GM23248 (cell line): ENCODE measurements at regions not wholly inside any gene's neighbourhood (a gene's known extent, or its start where the extent isn't known, plus 50 kb on each side); places are given as distances from the start of the nearest gene placed in this dataset.
A peak's percentile ranks its signal among the peaks of the same experiment; 100 is the strongest.

ENCODE experiments used
- DNase-seq: peaks from one replicate; pipeline ENCODE4 v3.0.0-alpha.2; 2015
- H2AFZ ChIP-seq: fragments of 200-600 bp; sonication (generic); 2 replicates; pipeline ENCODE4 v1.6.1; 2016; ENCODE audit warnings: antibody characterized with exemption
- H3F3A ChIP-seq: fragments of 200-600 bp; sonication (generic); 2 replicates; pipeline ENCODE4 v1.6.1; 2016; ENCODE audit warnings: mild to moderate bottlenecking, antibody characterized with exemption, mixed run types; ENCODE audit not compliant: insufficient read depth
- H3K27ac ChIP-seq: fragments of 200-600 bp; sonication (generic); 2 replicates; pipeline ENCODE4 v1.5.1; 2016; ENCODE audit warnings: mild to moderate bottlenecking
- H3K27me3 ChIP-seq: fragments of 200-600 bp; sonication (generic); replicated peaks from 2 replicates; pipeline ENCODE4 v1.6.1; 2016; ENCODE audit warnings: mild to moderate bottlenecking; ENCODE audit not compliant: insufficient read depth
- H3K36me3 ChIP-seq: fragments of 200-600 bp; sonication (generic); 2 replicates; pipeline ENCODE4 v1.6.1; 2016; ENCODE audit warnings: low read depth, mild to moderate bottlenecking
- H3K4me1 ChIP-seq: fragments of 200-600 bp; sonication (generic); 2 replicates; pipeline ENCODE4 v1.6.1; 2016; ENCODE audit warnings: mild to moderate bottlenecking; ENCODE audit not compliant: insufficient read depth
- H3K4me2 ChIP-seq: fragments of 200-600 bp; sonication (generic); one replicate; pipeline ENCODE4 v1.6.1; 2016; ENCODE audit warnings: mild to moderate bottlenecking; ENCODE audit not compliant: unreplicated experiment
- H3K4me3 ChIP-seq: fragments of 200-600 bp; sonication (generic); 2 replicates; pipeline ENCODE4 v1.5.1; 2016; ENCODE audit warnings: mild to moderate bottlenecking
- H3K79me2 ChIP-seq: fragments of 200-600 bp; sonication (generic); 2 replicates; pipeline ENCODE4 v1.6.1; 2016; ENCODE audit warnings: mild to moderate bottlenecking; ENCODE audit not compliant: insufficient read depth
- H3K9ac ChIP-seq: fragments of 200-600 bp; sonication (generic); 2 replicates; pipeline ENCODE4 v1.6.1; 2016; ENCODE audit warnings: mild to moderate bottlenecking
- H3K9me2 ChIP-seq: fragments of 200-600 bp; sonication (generic); 2 replicates; pipeline ENCODE4 v1.6.1; 2016; ENCODE audit warnings: mixed run types, mild to moderate bottlenecking, moderate library complexity; ENCODE audit not compliant: insufficient read depth
- H3K9me3 ChIP-seq: fragments of 200-600 bp; sonication (generic); one replicate; pipeline ENCODE4 v1.6.1; 2017; ENCODE audit warnings: low read depth
- H4K20me1 ChIP-seq: fragments of 200-600 bp; sonication (generic); 2 replicates; pipeline ENCODE4 v1.6.0; 2016; ENCODE audit not compliant: insufficient read depth
- EZH2 ChIP-seq: fragments of 200-600 bp; sonication (generic); IDR thresholded peaks from 2 replicates; pipeline ENCODE4 v1.6.1; 2018; ENCODE audit warnings: antibody characterized with exemption, mild to moderate bottlenecking; ENCODE audit not compliant: insufficient read depth, poor library complexity, severe bottlenecking
- EZH2phosphoT487 ChIP-seq: fragments of 200-600 bp; sonication (generic); IDR thresholded peaks from 2 replicates; pipeline ENCODE4 v1.6.1; 2018; ENCODE audit warnings: antibody characterized with exemption, moderate library complexity, mild to moderate bottlenecking, low read depth; ENCODE audit not compliant: insufficient read depth
- WGBS, 2 experiments: methylation state at CpG; one replicate each; pipeline ENCODE4 v1.1.6; 2015 to 2017; ENCODE audit warnings: low lambda C conversion rate in 2 of 2, low coverage in 1 of 2; ENCODE audit errors: missing lambda C conversion rate in 2 of 2; 5-methylcytosine and 5-hydroxymethylcytosine counted together
- in situ Hi-C: fragments of 300-500 bp; cut with MboI; formaldehyde crosslinking; loops from 2 replicates; pipeline ENCODE4 v1.15.0; 2020

- H3K27me3 ChIP-seq: no peaks in the 10 kb centered on the region
- no peaks in the 10 kb centered on the region for H3K36me3 ChIP-seq
- peaks cover 17% of the 10 kb centered on the region for H3F3A ChIP-seq
- no peak overlapping the region for H3K4me2 ChIP-seq
- no peaks in the 10 kb centered on the region for H4K20me1 ChIP-seq
- no peak for DNase-seq
- H3K4me1 ChIP-seq: peaks cover 32% of the 10 kb centered on the region
- no peaks in the 10 kb centered on the region for H3K9me2 ChIP-seq
- in situ Hi-C loops: no loop called here
- H3K9ac ChIP-seq: no peak overlapping the region
- 78 to 83% methylated on average over 4 of the region's 4 CpGs for WGBS, 2 experiments
- TF ChIP-seq EZH2phosphoT487: no peak
- TF ChIP-seq EZH2: no peak
- no peak overlapping the region for H2AFZ ChIP-seq
- H3K27ac ChIP-seq: no peak overlapping the region
- H3K4me3 ChIP-seq: no peak overlapping the region
- H3K79me2 ChIP-seq: peaks cover 95% of the 10 kb centered on the region
- no peaks in the 10 kb centered on the region for H3K9me3 ChIP-seq
Measured at GRCh38 chr14:71538288-71538687, 393.9 kb upstream of the RGS6 start.

DNA sequence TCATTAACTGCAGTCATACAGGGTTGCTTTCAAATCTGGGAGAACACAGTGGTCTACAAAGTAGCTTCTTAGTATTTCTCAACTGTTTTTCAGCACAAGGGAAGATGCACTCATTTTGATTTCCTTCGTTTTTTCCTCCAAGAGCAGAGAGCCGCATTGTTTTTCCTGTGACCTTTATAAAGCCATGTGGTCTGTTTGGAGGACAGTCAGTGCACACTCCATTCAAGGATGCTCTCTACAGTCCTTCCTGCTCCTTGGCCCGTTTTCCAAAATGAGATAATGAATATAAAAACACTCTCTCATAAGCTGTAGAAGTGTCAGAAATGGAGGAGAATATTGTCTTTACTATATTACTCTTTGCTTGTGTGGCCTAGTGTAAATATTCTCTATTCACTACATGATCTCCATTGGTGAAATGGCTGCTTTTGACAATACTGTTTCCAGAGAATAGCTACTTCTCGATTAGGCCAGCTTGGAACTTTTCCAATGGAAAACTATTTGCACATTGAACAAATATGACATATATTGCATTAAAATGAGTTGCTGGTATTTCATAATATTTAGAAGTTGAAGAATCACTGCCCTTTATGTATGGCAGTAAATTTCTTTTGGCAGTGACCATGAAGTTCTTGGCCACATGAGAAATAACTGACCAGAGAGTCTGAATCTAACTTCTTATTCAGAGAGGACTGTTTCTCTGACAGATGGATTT, 393.1 kb upstream of the RGS6 start:
- peak; percentile 29 for DNase-seq
- Histone ChIP-seq H3K9ac (no peak overlapping the region), H3K79me2 (peaks cover 94% of the 10 kb centered on the region), H3K4me3 (no peak overlapping the region), H3K36me3 (no peaks in the 10 kb centered on the region), H3K4me2 (no peak overlapping the region), H3K4me1 (peaks cover 28% of the 10 kb centered on the region), H4K20me1 (no peaks in the 10 kb centered on the region), H3K27me3 (no peaks in the 10 kb centered on the region), H2AFZ (no peak overlapping the region), H3K9me3 (no peaks in the 10 kb centered on the region), H3K9me2 (no peaks in the 10 kb centered on the region), H3F3A (peaks cover 13% of the 10 kb centered on the region; the same call in 1 of the 2 replicates), H3K27ac (no peak overlapping the region)
- 87 to 88% methylated on average over 4 of the region's 4 CpGs for WGBS, 2 experiments
- no peak for TF ChIP-seq EZH2
- in situ Hi-C loops: no loop called here

DNA sequence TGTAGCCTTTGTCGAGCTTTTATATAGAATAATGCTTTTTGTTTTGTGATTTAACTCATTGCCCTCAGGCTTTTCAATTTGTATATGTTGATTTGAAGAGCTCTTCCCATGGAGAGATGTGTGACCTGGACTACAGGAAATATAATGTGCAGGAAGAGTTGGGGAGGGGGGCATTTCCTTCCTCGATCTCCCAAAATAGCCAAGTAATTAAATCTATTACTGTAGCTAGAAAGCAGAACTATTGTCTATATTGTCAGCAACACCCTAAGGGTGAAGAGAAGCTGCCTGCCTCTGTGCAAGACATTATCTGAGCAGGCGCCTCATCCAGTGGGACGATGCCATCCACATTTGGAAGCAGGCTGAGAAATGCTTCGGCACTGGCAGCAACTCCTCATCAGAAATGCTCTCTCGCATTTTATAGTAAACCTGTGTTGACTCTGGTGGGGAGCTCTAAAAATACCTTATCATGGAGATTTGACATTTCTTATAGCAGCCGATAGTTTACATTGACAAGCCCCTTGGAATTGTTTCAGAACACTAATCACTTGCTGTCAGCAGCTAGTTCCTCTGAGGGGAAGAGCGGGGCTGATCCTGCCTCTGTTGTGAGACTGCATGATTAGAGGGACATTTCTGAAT, 392.5 kb upstream of the RGS6 start:
- H3K4me3 ChIP-seq: no peak overlapping the region
- no peak overlapping the region for H2AFZ ChIP-seq
- H3F3A ChIP-seq: peaks cover 7% of the 10 kb centered on the region; the same call in 1 of the 2 replicates
- no peak for DNase-seq
- WGBS, 2 experiments: 86 to 89% methylated on average over 8 of the region's 8 CpGs
- H3K4me1 ChIP-seq: peaks cover 28% of the 10 kb centered on the region
- H3K4me2 ChIP-seq: no peak overlapping the region
- H3K9ac ChIP-seq: no peak overlapping the region
- H3K9me2 ChIP-seq: no peaks in the 10 kb centered on the region
- no peaks in the 10 kb centered on the region for H3K9me3 ChIP-seq
- TF ChIP-seq EZH2 (no peak), EZH2phosphoT487 (no peak)
- H3K36me3 ChIP-seq: no peaks in the 10 kb centered on the region
- in situ Hi-C loops: no loop called here
- no peaks in the 10 kb centered on the region for H4K20me1 ChIP-seq
- no peak overlapping the region for H3K27ac ChIP-seq
- H3K79me2 ChIP-seq: peaks cover 91% of the 10 kb centered on the region
- no peaks in the 10 kb centered on the region for H3K27me3 ChIP-seq

DNA sequence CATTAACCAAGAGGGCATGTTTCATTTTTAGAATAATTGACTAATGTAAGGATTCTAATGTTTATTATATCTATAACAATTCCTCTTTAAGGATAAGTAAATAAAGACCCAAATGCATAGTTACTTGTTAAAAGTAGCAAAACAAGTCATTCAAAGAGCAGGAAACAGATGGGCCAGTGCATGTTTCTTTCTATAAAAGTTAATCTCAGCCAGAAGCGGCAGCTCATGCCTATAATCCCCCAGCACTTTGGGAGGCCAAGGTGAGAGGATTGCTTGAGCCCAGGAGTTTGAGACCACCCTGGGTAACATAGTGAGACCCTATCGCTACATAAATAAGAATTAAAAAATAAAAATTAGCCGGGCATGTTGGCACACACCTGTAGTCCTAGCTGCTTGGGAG, 391.0 kb upstream of the RGS6 start:
- WGBS, 2 experiments: 99 to 100% methylated on average over 3 of the region's 3 CpGs

More for the DNA sequence above, 391.0 kb upstream of the RGS6 start:
- DNase-seq: no peak
- Histone ChIP-seq H3K9ac (no peak overlapping the region), H3K9me2 (no peaks in the 10 kb centered on the region), H4K20me1 (no peaks in the 10 kb centered on the region), H3K4me1 (peaks cover 26% of the 10 kb centered on the region), H3K9me3 (no peaks in the 10 kb centered on the region), H3K27ac (no peak overlapping the region), H3K79me2 (peaks cover 91% of the 10 kb centered on the region), H3K27me3 (no peaks in the 10 kb centered on the region), H3K4me2 (no peak overlapping the region), H3F3A (peaks cover 7% of the 10 kb centered on the region; the same call in 1 of the 2 replicates), H2AFZ (no peak overlapping the region), H3K4me3 (no peak overlapping the region), H3K36me3 (no peaks in the 10 kb centered on the region)
- TF ChIP-seq EZH2phosphoT487 (no peak), EZH2 (no peak)
- in situ Hi-C loops: no loop called here
